Stimulated activated CD4-positive, alpha-beta T cell treated with anti-CD3 and anti-CD28 coated beads, Interleukin-4, amount 100 ng/mL, for 24 hours (primary cell): ENCODE measurements at regions not wholly inside any gene's neighbourhood (a gene's known extent, or its start where the extent isn't known, plus 50 kb on each side); places are given as distances from the start of the nearest gene placed in this dataset.

Experiments used
- DNase-seq: peaks from one replicate; pipeline ENCODE4 v3.0.0-alpha.2; 2020

DNA sequence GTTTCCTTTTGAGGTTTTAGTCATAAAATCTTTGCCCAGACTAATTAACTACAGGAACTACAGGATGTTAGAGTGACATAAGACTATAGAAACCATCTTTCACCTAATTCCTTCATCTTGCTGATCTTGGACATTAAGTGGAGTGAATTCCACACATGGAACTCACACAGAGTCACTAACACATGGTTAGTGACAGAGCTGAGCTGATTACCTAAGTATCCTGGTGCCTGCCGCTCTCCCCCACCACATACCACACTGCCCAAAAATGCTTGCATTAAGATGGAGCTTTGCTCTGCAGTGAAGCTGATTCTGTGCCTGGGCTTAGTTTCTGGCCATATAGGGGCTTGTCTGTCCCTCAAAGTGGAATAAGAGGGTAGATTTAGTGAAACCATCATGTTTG is 332.9 kb upstream of the NT5C1B start:
- no peak for DNase-seq

- DNase-seq, result no peak
These were observed 328.9 kb upstream of the NT5C1B start for GRCh38 chr2:18918280-18918679.

DNA sequence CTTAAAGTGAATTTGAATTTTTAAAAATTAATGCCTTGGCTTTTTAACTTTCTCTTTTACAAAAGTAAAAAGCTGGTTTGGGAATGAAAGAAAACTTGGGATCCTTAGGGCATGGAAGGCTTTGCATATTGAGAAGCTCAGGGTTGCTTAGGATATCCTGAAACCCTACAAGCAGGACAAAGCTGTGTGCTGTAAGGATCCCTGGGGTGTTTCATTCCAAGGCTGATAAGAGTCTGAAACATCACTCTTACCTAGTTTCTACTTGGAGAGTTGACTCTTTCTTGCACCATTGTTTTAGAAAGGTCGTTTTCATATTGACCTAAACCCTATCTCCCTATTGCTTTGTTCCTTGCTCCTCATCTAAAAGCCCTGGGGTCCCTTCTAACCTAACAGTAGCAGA is 325.9 kb upstream of the NT5C1B start:
- no peak for DNase-seq

- DNase-seq, result no peak
These were observed 324.1 kb upstream of the NT5C1B start for GRCh38 chr2:18913512-18913911.

GRCh38 chr2:18912225-18912888 is 323.0 kb upstream of the NT5C1B start:
- no peak for DNase-seq

- DNase-seq, result no peak
These were observed 322.0 kb upstream of the NT5C1B start for GRCh38 chr2:18911416-18911815.

DNA sequence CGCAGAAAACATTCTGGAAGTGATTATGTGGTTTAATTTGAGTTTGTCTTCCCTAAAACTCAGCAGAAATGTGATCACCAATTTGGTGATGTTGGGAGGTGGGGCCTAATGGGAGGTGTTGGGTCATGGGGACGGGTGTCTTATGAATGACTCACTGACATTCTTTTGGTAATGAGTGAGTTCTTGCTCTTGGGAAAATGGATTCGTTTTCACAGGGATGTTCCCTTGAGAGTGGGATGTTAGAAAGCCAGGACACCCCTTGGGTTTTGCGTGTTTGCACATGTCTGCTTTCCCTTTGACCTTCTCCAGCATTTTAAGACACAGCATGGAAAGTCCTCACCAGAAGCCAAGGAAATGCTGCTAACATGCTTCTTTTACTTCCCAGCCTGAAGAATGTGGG is 321.5 kb upstream of the NT5C1B start:
- DNase-seq, result no peak

DNA sequence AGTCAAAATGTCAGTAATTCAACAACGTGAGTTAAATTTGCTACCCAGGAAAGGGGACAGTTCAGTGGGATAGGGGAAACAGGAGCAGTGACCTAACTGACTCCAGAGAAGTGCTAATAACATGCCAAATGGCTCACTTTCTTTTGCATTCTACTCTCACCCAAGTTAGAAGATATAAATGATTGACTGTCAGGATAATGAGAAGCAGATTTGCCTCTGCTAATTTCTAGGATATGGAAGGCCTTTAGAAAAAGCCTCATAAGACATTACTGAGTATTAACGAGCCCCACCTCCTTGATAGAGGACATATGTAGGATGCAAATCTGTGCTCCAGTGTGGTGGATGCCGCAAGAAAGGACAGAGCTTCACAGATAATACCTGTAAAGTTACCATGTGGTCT is 318.6 kb upstream of the NT5C1B start:
- DNase-seq, result no peak

DNA sequence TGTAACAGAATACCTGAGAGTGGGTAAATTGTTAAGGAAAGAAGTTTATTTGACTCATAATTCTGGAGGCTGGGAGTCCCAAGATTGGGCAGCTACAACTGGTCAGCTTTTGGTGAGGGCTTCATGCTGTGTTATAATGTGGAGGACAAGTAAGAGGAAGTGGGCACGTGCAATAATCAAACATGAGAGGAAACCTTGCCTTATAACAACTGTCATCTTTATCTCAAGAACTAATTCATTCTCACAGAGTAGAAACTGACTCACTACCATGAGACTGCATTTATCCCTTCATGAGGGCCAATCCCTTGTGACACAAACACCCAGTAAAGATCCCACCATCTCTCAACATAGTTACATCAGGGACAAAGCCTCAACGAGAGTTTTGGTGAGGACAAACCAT is 318.1 kb upstream of the NT5C1B start:
- DNase-seq, result no peak

GRCh38 chr2:18903750-18904149 is 314.4 kb upstream of the NT5C1B start:
- DNase-seq, result no peak

DNA sequence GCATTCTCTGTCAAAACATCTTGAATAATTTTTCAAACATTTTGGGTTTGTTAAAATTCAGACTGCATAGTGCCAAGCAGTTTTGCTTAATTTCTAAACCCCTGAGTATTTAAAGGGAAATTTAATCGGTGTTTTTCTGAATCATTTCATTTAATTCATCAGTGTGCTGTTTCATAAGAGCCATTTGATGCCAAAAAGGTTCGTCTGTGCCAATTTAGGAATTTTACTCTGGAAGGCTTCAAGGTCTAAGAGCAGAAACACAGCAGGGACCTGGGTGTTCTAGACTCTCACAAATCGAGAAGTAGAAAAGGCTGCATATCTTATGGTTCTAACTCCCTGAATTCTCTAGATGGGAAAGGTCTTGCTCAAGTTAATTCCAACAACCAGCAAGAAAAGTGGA is 311.9 kb upstream of the NT5C1B start:
- no peak for DNase-seq

DNA sequence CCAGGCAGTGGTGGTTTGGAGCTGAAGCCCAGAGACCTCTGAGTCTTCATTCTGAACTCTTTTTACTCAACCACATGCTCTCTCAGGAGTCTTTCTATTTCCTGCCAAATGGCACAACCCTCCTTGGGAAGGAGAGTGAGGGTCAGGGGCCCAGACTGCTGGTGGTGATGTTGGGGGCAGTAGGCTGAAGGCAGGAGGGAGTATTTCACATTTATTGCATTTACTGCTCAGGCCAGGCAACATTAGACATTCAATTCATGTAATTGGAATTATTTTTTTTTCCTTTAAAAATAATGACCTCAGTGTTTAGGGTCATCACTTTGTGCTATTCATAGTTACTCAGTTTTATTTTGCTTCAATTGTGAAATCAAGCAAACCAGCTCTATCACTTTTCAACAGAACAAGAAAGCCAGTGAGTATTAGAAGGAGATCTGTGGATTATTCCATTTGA is 311.3 kb upstream of the NT5C1B start:
- no peak for DNase-seq

DNA sequence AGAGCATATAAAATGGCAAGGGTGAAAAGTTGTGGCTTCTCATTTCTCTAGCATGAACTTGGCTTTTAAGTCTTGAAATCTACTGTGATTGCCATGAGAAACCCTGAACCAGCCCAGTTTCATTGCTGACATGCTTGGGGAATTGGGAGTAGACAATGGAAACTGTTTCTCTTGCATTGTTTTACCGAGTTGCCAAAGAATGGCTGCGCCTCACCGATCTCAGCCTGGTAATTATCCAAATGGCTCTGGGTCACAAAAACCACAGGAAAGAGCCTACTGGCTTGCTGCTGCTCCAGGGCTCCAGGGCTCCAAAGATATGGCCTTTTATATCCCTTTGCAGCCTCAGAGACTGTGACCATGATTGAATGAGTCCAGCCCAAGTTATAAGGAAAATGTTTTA is 310.4 kb upstream of the NT5C1B start:
- no peak for DNase-seq

DNA sequence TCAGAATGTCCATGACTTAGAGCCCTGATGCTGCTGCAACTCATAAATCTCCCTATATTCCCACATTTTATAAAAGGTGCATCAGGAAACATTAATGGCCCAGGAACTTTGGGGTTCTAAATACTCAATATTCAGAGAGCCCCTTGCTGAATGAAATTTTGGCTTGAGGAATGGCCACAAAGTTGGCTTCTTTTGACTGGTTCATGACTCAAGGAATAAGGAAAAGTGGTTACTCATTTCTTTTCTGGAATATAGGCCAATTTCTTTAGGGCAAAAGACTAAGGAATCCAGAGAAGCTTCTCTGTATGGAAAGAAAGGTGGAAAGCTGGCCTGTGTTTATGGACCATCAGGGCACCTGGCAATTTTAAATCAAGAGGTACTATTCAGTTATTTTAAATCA is 308.9 kb upstream of the NT5C1B start:
- DNase-seq, result no peak

GRCh38 chr2:18896125-18896764 is 306.9 kb upstream of the NT5C1B start:
- no peak for DNase-seq

- DNase-seq, result no peak
These were observed 302.4 kb upstream of the NT5C1B start for GRCh38 chr2:18891600-18892345.

DNA sequence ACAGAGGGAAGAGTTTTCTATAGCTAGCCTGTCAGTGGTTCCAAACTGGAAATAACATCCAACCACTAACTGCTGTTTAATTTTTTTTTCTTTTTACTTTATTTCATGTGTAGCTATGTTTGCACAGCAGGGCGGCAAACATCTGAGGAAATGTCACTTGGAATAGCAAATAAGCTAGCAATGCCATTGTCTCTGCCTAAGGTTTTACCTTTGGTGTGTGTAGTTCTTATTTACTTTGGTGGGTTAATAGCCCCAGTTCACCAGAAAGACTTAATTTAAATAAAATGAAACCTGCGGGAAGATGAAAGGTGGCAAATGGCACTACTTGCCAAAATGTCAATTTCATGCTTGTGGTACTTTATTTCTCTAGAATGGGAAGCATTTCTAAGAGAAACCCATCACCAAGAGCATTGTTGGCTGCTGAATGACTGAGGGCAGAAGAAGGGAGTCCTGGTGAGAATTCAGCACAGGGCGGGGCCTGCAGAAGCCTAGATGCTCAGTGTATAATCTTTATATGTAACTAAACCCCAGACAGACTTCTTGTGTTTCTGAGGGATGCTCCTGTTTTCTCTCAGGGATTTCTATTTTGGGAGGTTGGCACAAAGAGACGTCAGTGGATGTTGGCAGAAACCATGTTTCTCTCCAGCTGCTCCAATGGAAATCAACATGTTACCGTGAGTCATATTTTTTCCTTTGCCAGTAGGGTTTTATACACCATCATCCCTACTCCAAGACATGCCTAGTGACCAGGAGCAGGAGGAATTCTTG is 300.4 kb upstream of the NT5C1B start:
- DNase-seq, result no peak

GRCh38 chr2:18885457-18885856 is 296.1 kb upstream of the NT5C1B start:
- DNase-seq, result no peak

- DNase-seq, result no peak
These were observed 294.5 kb upstream of the NT5C1B start for GRCh38 chr2:18883616-18884456.

DNA sequence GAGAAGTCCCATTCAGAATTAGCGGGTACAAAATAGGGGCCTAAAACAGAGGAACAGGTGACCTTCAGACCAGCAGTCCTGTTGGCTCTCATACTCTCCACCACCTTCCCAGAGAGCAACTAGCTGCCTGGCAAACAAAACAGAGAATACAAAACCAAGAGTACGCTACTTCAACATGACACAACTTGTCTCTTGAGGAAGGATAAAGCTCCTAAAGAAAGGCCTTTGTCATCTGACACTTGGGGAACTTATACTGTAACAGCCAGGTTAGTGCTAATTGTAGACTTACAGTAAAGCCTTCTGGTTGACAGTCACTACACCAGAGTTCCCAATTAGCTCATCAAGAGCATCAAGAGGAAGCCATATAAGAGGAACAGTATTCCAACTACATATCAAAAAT is 282.1 kb upstream of the NT5C1B start:
- DNase-seq, result no peak

DNA sequence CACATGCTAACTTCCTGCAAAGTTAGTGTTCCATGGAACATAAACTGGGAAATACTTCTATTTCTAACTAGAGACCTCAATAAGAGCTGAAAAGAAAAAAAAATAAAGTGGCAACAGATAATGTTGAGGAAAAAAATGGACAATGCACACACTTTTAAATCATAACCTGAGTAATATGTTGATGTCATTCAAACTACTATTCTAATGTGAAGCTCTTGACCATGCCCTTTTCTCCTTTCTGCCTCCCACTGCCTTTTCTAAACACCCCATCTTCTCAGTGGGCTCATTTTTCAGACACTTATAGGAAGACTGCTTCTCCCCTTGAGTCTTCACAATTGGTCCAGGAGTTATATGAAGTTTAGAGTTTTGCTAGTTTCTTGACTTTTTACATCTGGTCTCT is 280.9 kb upstream of the NT5C1B start:
- no peak for DNase-seq

DNA sequence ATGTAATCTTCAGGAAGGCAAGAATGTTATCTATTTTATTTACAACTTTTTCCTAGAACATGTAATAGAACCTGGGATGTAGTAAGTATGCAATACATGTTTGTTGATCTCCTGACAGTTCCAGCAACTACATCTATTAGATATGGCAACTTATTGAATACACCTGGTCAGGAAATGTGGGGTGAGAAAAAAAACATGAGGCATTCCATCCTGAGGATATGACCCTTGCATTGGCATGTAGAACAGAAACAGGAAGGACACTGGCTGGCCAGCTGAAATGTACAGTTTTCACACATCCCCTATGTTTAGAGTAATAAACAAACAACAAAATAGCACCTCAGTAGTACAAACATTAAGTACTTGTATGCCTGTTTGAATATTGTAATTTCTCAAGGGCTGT is 272.6 kb upstream of the NT5C1B start:
- no peak for DNase-seq

DNA sequence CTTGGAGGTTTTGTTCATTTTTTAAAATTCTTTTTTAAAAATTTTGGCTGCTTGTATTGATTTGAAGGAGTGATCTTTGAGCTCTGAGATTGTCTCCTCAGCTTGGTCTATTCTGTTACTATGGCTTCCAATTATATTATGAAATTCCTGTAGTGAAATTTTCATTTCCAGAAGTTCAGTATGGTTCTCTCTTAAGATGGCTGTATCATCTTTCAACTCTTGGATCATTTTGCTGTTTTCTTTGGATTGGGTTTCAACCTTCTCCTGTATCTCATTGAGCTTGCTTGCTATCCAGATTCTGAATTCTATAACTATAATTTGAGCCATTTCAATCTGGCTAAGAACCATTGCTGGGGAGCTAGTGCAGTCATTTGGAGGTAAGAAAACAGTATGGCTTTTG is 270.8 kb upstream of the NT5C1B start:
- no peak for DNase-seq
